ENCODE measurements at regions not wholly inside any gene's neighbourhood (a gene's known extent, or its start where the extent isn't known, plus 50 kb on each side); places are given as distances from the start of the nearest gene placed in this dataset.

GRCh38 chr14:98301681-98302080 lies 970.3 kb downstream of the BCL11B start:
- no peak for TF ChIP-seq ZFX (CRISPR knock-in tag; IDR thresholded peaks at IDR 0.05; ENCODE audit: low read depth)
- TF ChIP-seq TOE1 (CRISPR knock-in tag; IDR thresholded peaks at IDR 0.05): no peak
- TF ChIP-seq CENPBD1 (CRISPR knock-in tag; IDR thresholded peaks at IDR 0.05; ENCODE audit: borderline replicate concordance, low read depth): no peak
- TF ChIP-seq CHD4 (IDR thresholded peaks at IDR 0.05; ENCODE audit: borderline replicate concordance, low read length): no peak
- TF ChIP-seq EHMT2 (IDR thresholded peaks at IDR 0.05; ENCODE audit: borderline replicate concordance, low read depth, low read length): no peak
- TF ChIP-seq MYNN (CRISPR knock-in tag; IDR thresholded peaks at IDR 0.05; ENCODE audit: low read depth): no peak
- TF ChIP-seq ZBTB37 (CRISPR knock-in tag; IDR thresholded peaks at IDR 0.05): no peak
- TF ChIP-seq E2F2 (CRISPR knock-in tag; IDR thresholded peaks at IDR 0.05; ENCODE audit: borderline replicate concordance): no peak
- TF ChIP-seq HMGXB3 (CRISPR knock-in tag; IDR thresholded peaks at IDR 0.05; ENCODE audit: borderline replicate concordance): no peak
- TF ChIP-seq CTCF (CRISPR knock-in tag; IDR thresholded peaks at IDR 0.05): no peak

Data from HepG2 (cell line).